Ovary (tissue), 3 donors: ENCODE measurements at regions not wholly inside any gene's neighbourhood (a gene's known extent, or its start where the extent isn't known, plus 50 kb on each side); places are given as distances from the start of the nearest gene placed in this dataset.

Experiments
- EP300 ChIP-seq: sonication (generic); formaldehyde crosslinking; IDR thresholded peaks from one replicate; pipeline ENCODE4 v1.6.1; 2017; ENCODE audit warnings: antibody characterized with exemption
- POLR2A ChIP-seq: fragments of 450-650 bp; IDR thresholded peaks from one replicate; pipeline ENCODE4 v1.6.1; 2017; ENCODE audit warnings: antibody characterized with exemption, mild to moderate bottlenecking, moderate library complexity
- TF ChIP-seq, protein P1 (sequence below), 3 donors: fragments of 450-650 bp in 2 of 3; fragments of 200-600 bp in 1 of 3; IDR thresholded peaks; one replicate each; pipeline versions ENCODE4 v1.5.1 to v1.8.0; 2016 to 2022; ENCODE audit warnings: antibody characterized with exemption in 3 of 3, mild to moderate bottlenecking in 1 of 3
- donor health status: DM: no; HTN: no; CAD: no.

GRCh38 chr12:127041985-127042625 is 1224.9 kb upstream of the TMEM132C start:
- TF ChIP-seq, protein P1, sequence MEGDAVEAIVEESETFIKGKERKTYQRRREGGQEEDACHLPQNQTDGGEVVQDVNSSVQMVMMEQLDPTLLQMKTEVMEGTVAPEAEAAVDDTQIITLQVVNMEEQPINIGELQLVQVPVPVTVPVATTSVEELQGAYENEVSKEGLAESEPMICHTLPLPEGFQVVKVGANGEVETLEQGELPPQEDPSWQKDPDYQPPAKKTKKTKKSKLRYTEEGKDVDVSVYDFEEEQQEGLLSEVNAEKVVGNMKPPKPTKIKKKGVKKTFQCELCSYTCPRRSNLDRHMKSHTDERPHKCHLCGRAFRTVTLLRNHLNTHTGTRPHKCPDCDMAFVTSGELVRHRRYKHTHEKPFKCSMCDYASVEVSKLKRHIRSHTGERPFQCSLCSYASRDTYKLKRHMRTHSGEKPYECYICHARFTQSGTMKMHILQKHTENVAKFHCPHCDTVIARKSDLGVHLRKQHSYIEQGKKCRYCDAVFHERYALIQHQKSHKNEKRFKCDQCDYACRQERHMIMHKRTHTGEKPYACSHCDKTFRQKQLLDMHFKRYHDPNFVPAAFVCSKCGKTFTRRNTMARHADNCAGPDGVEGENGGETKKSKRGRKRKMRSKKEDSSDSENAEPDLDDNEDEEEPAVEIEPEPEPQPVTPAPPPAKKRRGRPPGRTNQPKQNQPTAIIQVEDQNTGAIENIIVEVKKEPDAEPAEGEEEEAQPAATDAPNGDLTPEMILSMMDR (IDR thresholded peaks at IDR 0.05) = no peak
- TF ChIP-seq POLR2A = no peak
- no peak for TF ChIP-seq EP300
